ENCODE measurements at regions not wholly inside any gene's neighbourhood (a gene's known extent, or its start where the extent isn't known, plus 50 kb on each side); places are given as distances from the start of the nearest gene placed in this dataset.

DNA sequence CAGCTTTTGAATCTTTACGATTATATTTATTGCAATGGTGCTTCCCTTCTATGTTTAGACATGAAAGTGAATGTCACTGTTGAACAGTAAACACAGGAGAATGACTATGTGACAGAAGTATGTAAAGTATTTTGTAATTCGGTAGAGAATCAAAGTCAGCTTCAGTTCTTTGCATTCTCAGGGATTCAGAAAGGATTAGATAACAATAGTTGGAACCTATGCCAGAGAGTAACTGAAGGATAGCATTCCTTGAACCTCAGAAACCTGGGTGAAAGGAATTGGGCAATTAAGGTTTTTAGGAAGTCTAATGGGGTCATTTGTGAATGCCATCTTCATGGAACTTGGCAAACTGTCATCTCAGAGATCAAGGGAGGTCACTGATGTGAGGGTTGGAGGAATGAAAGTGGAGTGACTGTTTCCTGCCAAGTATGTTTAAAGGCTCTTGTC, 305.3 kb upstream of the DDHD1 start:
- no peak for DNase-seq (ENCODE audit: low spot score)
- TF ChIP-seq, protein P1, sequence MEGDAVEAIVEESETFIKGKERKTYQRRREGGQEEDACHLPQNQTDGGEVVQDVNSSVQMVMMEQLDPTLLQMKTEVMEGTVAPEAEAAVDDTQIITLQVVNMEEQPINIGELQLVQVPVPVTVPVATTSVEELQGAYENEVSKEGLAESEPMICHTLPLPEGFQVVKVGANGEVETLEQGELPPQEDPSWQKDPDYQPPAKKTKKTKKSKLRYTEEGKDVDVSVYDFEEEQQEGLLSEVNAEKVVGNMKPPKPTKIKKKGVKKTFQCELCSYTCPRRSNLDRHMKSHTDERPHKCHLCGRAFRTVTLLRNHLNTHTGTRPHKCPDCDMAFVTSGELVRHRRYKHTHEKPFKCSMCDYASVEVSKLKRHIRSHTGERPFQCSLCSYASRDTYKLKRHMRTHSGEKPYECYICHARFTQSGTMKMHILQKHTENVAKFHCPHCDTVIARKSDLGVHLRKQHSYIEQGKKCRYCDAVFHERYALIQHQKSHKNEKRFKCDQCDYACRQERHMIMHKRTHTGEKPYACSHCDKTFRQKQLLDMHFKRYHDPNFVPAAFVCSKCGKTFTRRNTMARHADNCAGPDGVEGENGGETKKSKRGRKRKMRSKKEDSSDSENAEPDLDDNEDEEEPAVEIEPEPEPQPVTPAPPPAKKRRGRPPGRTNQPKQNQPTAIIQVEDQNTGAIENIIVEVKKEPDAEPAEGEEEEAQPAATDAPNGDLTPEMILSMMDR (IDR thresholded peaks at IDR 0.05; ENCODE audit: extremely low read depth, missing control alignments): no peak

DNA sequence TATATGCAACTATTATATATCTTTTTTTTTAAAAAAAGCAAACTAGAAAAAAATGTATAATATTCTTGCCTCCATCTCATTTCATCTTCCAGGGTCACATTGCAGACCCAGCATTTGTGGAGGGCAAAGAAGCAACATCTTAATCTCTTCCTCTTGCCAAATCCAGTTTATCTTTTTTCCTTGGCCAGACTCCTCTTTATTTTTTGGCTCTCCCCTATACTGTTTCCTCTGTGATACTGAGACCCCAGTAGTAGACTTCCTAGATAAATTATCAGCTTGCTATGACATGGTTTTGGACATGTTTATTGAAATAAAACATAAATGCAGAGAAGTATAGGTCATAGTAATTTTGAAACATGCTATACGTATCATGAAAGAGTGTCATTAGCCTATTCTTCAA, 303.8 kb upstream of the DDHD1 start:
- no peak for DNase-seq (ENCODE audit: low spot score)
- TF ChIP-seq, protein P1 (IDR thresholded peaks at IDR 0.05; ENCODE audit: extremely low read depth, missing control alignments): no peak

DNA sequence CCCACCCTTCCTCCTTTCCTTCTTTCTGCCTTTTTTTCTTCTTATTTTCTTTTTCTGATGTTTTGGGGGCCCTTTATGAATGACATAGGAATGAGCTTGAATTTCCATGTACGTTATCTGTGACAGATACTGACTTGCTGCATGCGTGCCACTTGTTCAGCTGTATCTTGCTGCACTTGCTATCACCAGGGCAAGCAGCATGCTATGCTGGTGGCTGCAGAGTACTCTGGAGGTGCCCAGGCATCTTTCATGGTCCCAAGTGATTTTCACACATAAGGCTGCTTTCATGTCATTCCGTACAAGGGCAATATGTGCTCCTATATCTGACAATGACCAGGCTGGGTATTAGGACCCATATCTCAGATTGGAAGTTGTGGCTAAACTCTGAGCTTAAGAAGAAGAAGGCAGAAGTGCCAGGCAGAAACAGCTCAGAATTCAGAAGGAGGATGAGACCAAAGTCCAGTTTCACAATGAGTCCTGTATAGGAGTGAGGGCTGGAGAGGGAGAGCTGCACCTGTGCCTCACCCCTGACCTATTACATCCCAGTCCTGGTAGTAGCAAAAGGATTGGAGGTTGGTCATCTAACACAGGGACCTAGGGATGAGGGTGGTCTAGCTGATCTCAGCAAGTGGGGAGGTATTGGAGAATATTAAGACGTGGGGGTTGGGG, 299.0 kb upstream of the DDHD1 start:
- TF ChIP-seq, protein P1 (IDR thresholded peaks at IDR 0.05; ENCODE audit: extremely low read depth, missing control alignments): no peak
- DNase-seq (ENCODE audit: low spot score): no peak

DNA sequence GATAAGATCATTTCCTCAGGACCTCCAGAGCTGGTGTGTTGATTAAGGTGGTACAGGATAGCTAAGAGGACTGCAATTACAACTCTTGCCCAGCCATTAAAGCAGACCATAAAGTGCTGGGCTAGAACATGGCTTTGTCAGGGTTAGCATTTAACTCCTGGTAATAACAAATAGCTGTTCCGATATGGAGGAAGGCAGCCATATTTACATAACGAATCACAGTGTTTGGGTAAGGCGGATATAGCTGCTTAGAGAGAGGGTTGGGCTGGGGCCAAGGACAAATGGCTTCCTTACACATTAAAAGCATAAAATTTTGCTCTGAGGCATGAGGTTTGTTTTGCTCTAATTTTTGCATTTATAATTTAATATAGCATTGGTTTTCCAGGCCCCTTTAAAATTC, 297.7 kb upstream of the DDHD1 start:
- DNase-seq (ENCODE audit: low spot score): no peak
- TF ChIP-seq, protein P1 (IDR thresholded peaks at IDR 0.05; ENCODE audit: extremely low read depth, missing control alignments): no peak

DNA sequence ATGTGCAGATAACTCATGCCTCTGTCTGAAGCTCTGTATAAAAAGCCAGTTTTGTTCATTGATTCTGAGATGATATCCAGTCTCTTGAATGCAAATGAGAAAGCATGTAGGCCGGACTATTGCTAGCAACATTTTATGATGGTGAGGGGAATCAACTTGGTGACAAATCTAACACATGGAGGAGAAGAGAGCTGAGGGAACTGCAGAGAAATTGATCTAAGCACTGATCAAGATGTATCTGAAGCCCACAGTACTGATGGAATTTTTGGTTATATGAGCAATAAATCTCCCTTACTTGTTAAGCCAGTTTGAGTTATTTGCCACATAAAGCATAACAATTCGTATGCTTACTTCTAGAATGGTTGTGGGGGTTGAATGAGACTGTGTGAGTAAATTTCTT, 295.6 kb upstream of the DDHD1 start:
- TF ChIP-seq, protein P1 (IDR thresholded peaks at IDR 0.05; ENCODE audit: extremely low read depth, missing control alignments): no peak
- no peak for DNase-seq (ENCODE audit: low spot score)

DNA sequence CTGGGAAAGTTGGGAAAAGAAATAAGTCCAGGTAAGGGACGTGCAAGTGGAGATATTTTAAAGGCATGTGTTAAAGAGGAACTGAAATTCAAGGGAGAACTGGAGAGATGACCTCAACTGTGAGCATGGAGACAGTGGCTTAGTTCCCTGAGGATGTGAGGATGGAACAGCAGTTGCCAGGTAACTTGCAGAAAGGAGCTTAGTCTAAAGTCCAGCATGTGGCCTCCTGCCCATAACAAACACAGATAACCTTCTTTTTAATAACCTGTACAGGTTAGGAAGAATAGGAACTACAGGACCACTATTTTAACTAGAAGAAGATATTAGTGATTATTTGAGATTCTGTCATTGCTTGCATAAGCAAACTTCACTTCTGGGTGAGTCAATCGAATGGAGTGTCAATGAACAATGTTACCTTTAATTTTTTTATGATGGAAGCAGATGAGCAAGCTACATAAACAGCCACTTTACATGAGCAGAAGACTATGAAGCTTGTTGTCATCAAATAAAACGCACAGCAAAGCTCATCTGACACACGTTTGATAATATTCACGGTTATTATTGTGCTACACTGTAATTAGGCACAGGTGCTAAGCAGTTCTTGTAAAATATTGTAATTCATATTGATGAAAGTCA, 291.7 kb upstream of the DDHD1 start:
- DNase-seq (ENCODE audit: low spot score): no peak
- TF ChIP-seq, protein P1 (IDR thresholded peaks at IDR 0.05; ENCODE audit: extremely low read depth, missing control alignments): no peak

DNA sequence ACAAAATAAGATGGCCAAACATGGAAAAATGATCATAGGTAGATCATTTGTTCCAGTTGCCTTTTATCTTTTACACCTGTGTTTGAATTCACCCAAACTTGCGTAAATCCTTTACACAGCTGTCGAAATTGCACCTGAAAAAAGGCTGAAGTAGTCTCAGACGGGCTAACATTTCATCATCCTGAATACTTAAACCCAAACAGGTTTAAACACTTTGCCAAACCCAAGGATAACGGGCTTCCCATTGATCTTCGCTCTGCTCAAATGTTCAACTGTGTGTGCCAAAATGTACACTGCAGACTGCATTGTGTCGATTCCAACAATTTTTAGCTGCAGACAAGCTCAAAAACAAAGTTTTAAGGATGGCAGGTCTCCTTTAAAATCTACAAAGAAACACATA, 288.7 kb upstream of the DDHD1 start:
- TF ChIP-seq, protein P1 (IDR thresholded peaks at IDR 0.05; ENCODE audit: extremely low read depth, missing control alignments): no peak
- DNase-seq (ENCODE audit: low spot score): no peak

All from GM20000 (cell line).